PC-3 (cell line): ENCODE measurements at regions not wholly inside any gene's neighbourhood (a gene's known extent, or its start where the extent isn't known, plus 50 kb on each side); places are given as distances from the start of the nearest gene placed in this dataset.

Source experiments
- ATAC-seq: fragments of 200-7000 bp; cut with Tn5 transposase; 2 replicates; pipeline ENCODE4 v1.9.1; 2020; ENCODE audit warnings: mild to moderate bottlenecking, moderate library complexity
- BruUV-seq: library from RNA; stranded (reverse); fragments of 400-500 nt; replicated peaks from 2 replicates; lab custom pipeline; 2021; lab: Mats Ljungman, UMichigan
- CTCF ChIA-PET: fragments of 300-600 bp; sonication (Branson Sonifier 250); formaldehyde crosslinking; loops from one replicate; lab custom pipeline; 2022; ENCODE audit warnings: antibody characterized with exemption; lab: Charles Lee
- POLR2A ChIA-PET: fragments of 300-600 bp; sonication (Branson Sonifier 250); formaldehyde crosslinking; loops from one replicate; lab custom pipeline; 2022; ENCODE audit warnings: antibody characterized with exemption; ENCODE audit not compliant: unreplicated experiment; lab: Charles Lee
- DNase-seq: peaks from one replicate; pipeline ENCODE4 v3.0.0-alpha.2; 2015
- H2AFZ ChIP-seq: fragments of 300-600 bp; sonication (generic); 2 replicates; pipeline ENCODE4 v1.6.0; 2016; ENCODE audit warnings: antibody characterized with exemption, low read length
- H3F3A ChIP-seq: fragments of 300-600 bp; sonication (generic); one replicate; pipeline ENCODE4 v1.6.0; 2017; ENCODE audit warnings: antibody characterized with exemption, low read length, control low read depth, mild to moderate bottlenecking; ENCODE audit not compliant: unreplicated experiment
- H3K27ac ChIP-seq: fragments of 300-600 bp; sonication (generic); 2 replicates; pipeline ENCODE4 v1.5.1; 2016; ENCODE audit warnings: mild to moderate bottlenecking, low read length
- H3K27me3 ChIP-seq: fragments of 300-600 bp; sonication (generic); 2 replicates; pipeline ENCODE4 v1.6.1; 2016; ENCODE audit warnings: low read length, mixed read lengths
- H3K36me3 ChIP-seq: fragments of 300-600 bp; sonication (generic); 2 replicates; pipeline ENCODE4 v1.6.1; 2016; ENCODE audit warnings: low read depth, mixed run types, low read length, mixed read lengths
- H3K4me1 ChIP-seq: fragments of 300-600 bp; sonication (generic); 2 replicates; pipeline ENCODE4 v1.5.1; 2016; ENCODE audit warnings: low read length; ENCODE audit not compliant: insufficient read depth
- H3K4me2 ChIP-seq: fragments of 300-600 bp; sonication (generic); 2 replicates; pipeline ENCODE4 v1.6.0; 2016; ENCODE audit warnings: low read length
- H3K4me3 ChIP-seq: fragments of 300-600 bp; sonication (generic); 2 replicates; pipeline ENCODE4 v1.5.1; 2016; ENCODE audit warnings: mild to moderate bottlenecking, low read length, mixed read lengths
- H3K79me2 ChIP-seq: fragments of 300-600 bp; sonication (generic); 2 replicates; pipeline ENCODE4 v1.6.1; 2017; ENCODE audit warnings: low read length, mixed read lengths
- H3K9ac ChIP-seq: fragments of 300-600 bp; sonication (generic); 2 replicates; pipeline ENCODE4 v1.6.0; 2016; ENCODE audit warnings: mild to moderate bottlenecking, low read length
- H3K9me2 ChIP-seq: fragments of 300-600 bp; sonication (generic); replicated peaks from 2 replicates; pipeline ENCODE4 v1.6.1; 2016; ENCODE audit warnings: mixed run types, low read length, mixed read lengths
- H3K9me3 ChIP-seq: fragments of 300-600 bp; sonication (generic); 2 replicates; pipeline ENCODE4 v1.6.1; 2016; ENCODE audit warnings: low read length, mixed read lengths
- H4K20me1 ChIP-seq: fragments of 300-600 bp; sonication (generic); 2 replicates; pipeline ENCODE4 v1.6.1; 2016; ENCODE audit warnings: low read length, mixed read lengths
- CTCF ChIP-seq: fragments of 300-600 bp; sonication (generic); conservative IDR thresholded peaks from 2 replicates; pipeline ENCODE4 v1.5.1; 2017; ENCODE audit warnings: antibody characterized with exemption, low read depth, mild to moderate bottlenecking, low read length
- EZH2 ChIP-seq: fragments of 300-600 bp; sonication (generic); IDR thresholded peaks from one replicate; pipeline ENCODE4 v1.6.1; 2017; ENCODE audit warnings: antibody characterized with exemption, mild to moderate bottlenecking, low read length; ENCODE audit not compliant: unreplicated experiment
- EZH2phosphoT487 ChIP-seq: fragments of 300-600 bp; sonication (generic); IDR thresholded peaks from 2 replicates; pipeline ENCODE4 v1.6.1; 2018; ENCODE audit warnings: mild to moderate bottlenecking, antibody characterized with exemption, low read length, borderline replicate concordance
- intact Hi-C: fragments of 100-400 bp; cut with micrococcal nuclease; formaldehyde crosslinking; loops from 2 replicates; pipeline ENCODE4 v1.9.0; 2023

GRCh38 chr14:76551906-76552305, 176.0 kb downstream of the ESRRB start:
- BruUV-seq: no TSS peak
- intact Hi-C loops: no loop called here
- no peak for DNase-seq
- H3K4me3 ChIP-seq: no peak overlapping the region
- no peaks in the 10 kb centered on the region for H3K36me3 ChIP-seq
- H3K27me3 ChIP-seq: peaks cover 44% of the 10 kb centered on the region
- no peak overlapping the region for H3K4me2 ChIP-seq
- H3K4me1 ChIP-seq: no peaks in the 10 kb centered on the region
- no peaks in the 10 kb centered on the region for H3F3A ChIP-seq
- no peak overlapping the region for H2AFZ ChIP-seq
- ATAC-seq: no peak
- TF ChIP-seq CTCF: no peak
- no peak for TF ChIP-seq EZH2phosphoT487
- TF ChIP-seq EZH2: no peak
- H4K20me1 ChIP-seq: no peaks in the 10 kb centered on the region
- no peaks in the 10 kb centered on the region for H3K9me3 ChIP-seq
- no peaks in the 10 kb centered on the region for H3K9me2 ChIP-seq
- no peak overlapping the region for H3K27ac ChIP-seq
- POLR2A ChIA-PET: no interaction called here
- no peak overlapping the region for H3K9ac ChIP-seq
- CTCF ChIA-PET: no interaction called here
- no peaks in the 10 kb centered on the region for H3K79me2 ChIP-seq

GRCh38 chr14:76564471-76565422, 188.8 kb downstream of the ESRRB start:
- ChIA-PET POLR2A (no interaction called here), CTCF (no interaction called here)
- DNase-seq: no peak

More at GRCh38 chr14:76564471-76565422, 188.8 kb downstream of the ESRRB start:
- Histone ChIP-seq H4K20me1 (no peaks in the 10 kb centered on the region), H2AFZ (no peak overlapping the region), H3K4me3 (no peak overlapping the region), H3K9me3 (no peaks in the 10 kb centered on the region), H3F3A (no peaks in the 10 kb centered on the region), H3K9me2 (no peaks in the 10 kb centered on the region), H3K27ac (no peak overlapping the region), H3K79me2 (no peaks in the 10 kb centered on the region), H3K36me3 (no peaks in the 10 kb centered on the region), H3K9ac (no peak overlapping the region), H3K4me1 (no peaks in the 10 kb centered on the region), H3K4me2 (no peak overlapping the region), H3K27me3 (peaks cover 35% of the 10 kb centered on the region)
- peak; percentile 22; the same call in 1 of the 2 replicates for TF ChIP-seq CTCF
- TF ChIP-seq EZH2phosphoT487: no peak
- TF ChIP-seq EZH2: no peak
- intact Hi-C loops: no loop called here
- ATAC-seq: no peak
- BruUV-seq: no TSS peak
